Gastrocnemius medialis (tissue), 4 donors: ENCODE measurements at regions not wholly inside any gene's neighbourhood (a gene's known extent, or its start where the extent isn't known, plus 50 kb on each side); places are given as distances from the start of the nearest gene placed in this dataset.

Experiments used
- ATAC-seq, 2 donors: fragments of 150-250 bp; one replicate each; pipeline ENCODE4 v1.9.1; 2016
- DNase-seq, 2 donors: peaks; one replicate each; pipeline ENCODE4 v3.0.0-alpha.2; 2019
- H3K27ac ChIP-seq, 4 donors: fragments of 200-600 bp; sonication (generic); 1 replicate in 1 of 4; 2 replicates in 3 of 4; pipeline ENCODE4 v1.5.1; 2016 to 2018; ENCODE audit warnings: mild to moderate bottlenecking in 2 of 4, moderate library complexity in 1 of 4
- H3K27me3 ChIP-seq, 3 donors: fragments of 200-600 bp; sonication (generic) in 2 of 3; 1 replicate in 1 of 3; 2 replicates in 2 of 3; pipeline versions ENCODE4 v1.5.1 to v1.6.0; 2016 to 2019; ENCODE audit warnings: mild to moderate bottlenecking in 1 of 3, moderate library complexity in 1 of 3
- H3K36me3 ChIP-seq, 2 donors: fragments of 200-600 bp; sonication (generic) in 1 of 2; one replicate each; pipeline ENCODE4 v1.5.1; 2017 to 2018
- H3K4me1 ChIP-seq, 2 donors: fragments of 200-600 bp; sonication (generic) in 1 of 2; one replicate each; pipeline ENCODE4 v1.5.1; 2016 to 2017; ENCODE audit warnings: mild to moderate bottlenecking in 2 of 2
- H3K4me3 ChIP-seq, 4 donors: fragments of 200-600 bp; sonication (generic) in 3 of 4; 1 replicate in 1 of 4; 2 replicates in 3 of 4; pipeline ENCODE4 v1.5.1; 2016 to 2019; ENCODE audit warnings: mild to moderate bottlenecking in 2 of 4
- H3K9me3 ChIP-seq, 3 donors: fragments of 200-600 bp; sonication (generic) in 2 of 3; 1 replicate in 1 of 3; 2 replicates in 2 of 3; pipeline ENCODE4 v1.5.1; 2016 to 2019
- CTCF ChIP-seq, 5 experiments: fragments of 450-650 bp in 3 of 5; fragments of 200-600 bp in 2 of 5; sonication (generic) in 2 of 5; IDR thresholded peaks in 4 of 5; conservative IDR thresholded peaks in 1 of 5; 1 replicate in 4 of 5; 2 replicates in 1 of 5; pipeline ENCODE4 v1.5.1; 2016 to 2019; ENCODE audit warnings: antibody characterized with exemption in 5 of 5, mild to moderate bottlenecking in 3 of 5, moderate library complexity in 3 of 5
- POLR2A ChIP-seq, 2 donors: fragments of 450-650 bp; IDR thresholded peaks; one replicate each; pipeline ENCODE4 v1.6.1; 2017; ENCODE audit warnings: antibody characterized with exemption in 2 of 2, mild to moderate bottlenecking in 2 of 2, moderate library complexity in 2 of 2
- in situ Hi-C, 4 donors: fragments of 200-750 bp; cut with MboI; loops; one replicate each; pipeline versions ENCODE4 v1.15.0 to v1.8.0; 2017; ENCODE audit warnings: low sequenced_read_pairs in 4 of 4
- intact Hi-C: fragments of 100-400 bp; cut with DNase I; formaldehyde crosslinking; loops from one replicate; pipeline ENCODE4 v1.15.1; 2023; ENCODE audit warnings: low total_unique reads

- in situ Hi-C loops: no loop called here
- Histone ChIP-seq H3K9me3 (no peaks in the 10 kb centered on the region), H3K36me3 (no peaks in the 10 kb centered on the region), H3K27ac (no peak overlapping the region), H3K4me3 (no peak overlapping the region), H3K4me1 (no peaks in the 10 kb centered on the region), H3K27me3 (no peaks in the 10 kb centered on the region)
- intact Hi-C loops: no loop called here
- DNase-seq (no peak), ATAC-seq (no peak)
- no peak for TF ChIP-seq CTCF (IDR thresholded peaks at IDR 0.05 in 4 of 5, conservative IDR thresholded peaks at IDR 0.05 in 1 of 5)
Measured at GRCh38 chr3:162666835-162667234, 1170.2 kb downstream of the OTOL1 start.

GRCh38 chr3:162670181-162670580 lies 1173.6 kb downstream of the OTOL1 start:
- in situ Hi-C loops: no loop called here
- DNase-seq: no peak
- Histone ChIP-seq H3K9me3 (no peaks in the 10 kb centered on the region), H3K4me3 (no peak overlapping the region), H3K36me3 (no peaks in the 10 kb centered on the region), H3K4me1 (peaks cover 0 to 4% of the 10 kb centered on the region in 2 donors), H3K27ac (no peak overlapping the region), H3K27me3 (no peaks in the 10 kb centered on the region)
- no peak for ATAC-seq
- TF ChIP-seq POLR2A (IDR thresholded peaks at IDR 0.05): no peak
- no peak for TF ChIP-seq CTCF (IDR thresholded peaks at IDR 0.05 in 4 of 5, conservative IDR thresholded peaks at IDR 0.05 in 1 of 5)
- intact Hi-C loops: no loop called here

GRCh38 chr3:162677475-162677874 lies 1180.9 kb downstream of the OTOL1 start:
- in situ Hi-C loops: no loop called here
- no peak overlapping the region for H3K27ac ChIP-seq
- TF ChIP-seq POLR2A (IDR thresholded peaks at IDR 0.05): no peak
- TF ChIP-seq CTCF (IDR thresholded peaks at IDR 0.05 in 4 of 5, conservative IDR thresholded peaks at IDR 0.05 in 1 of 5): no peak
- H3K36me3 ChIP-seq: no peaks in the 10 kb centered on the region
- no peaks in the 10 kb centered on the region for H3K9me3 ChIP-seq
- H3K4me3 ChIP-seq: no peak overlapping the region
- intact Hi-C loops: no loop called here
- ATAC-seq: no peak
- no peak for DNase-seq
- H3K4me1 ChIP-seq: peaks cover 0 to 4% of the 10 kb centered on the region in 2 donors
- no peaks in the 10 kb centered on the region for H3K27me3 ChIP-seq

GRCh38 chr3:162678941-162679340 lies 1182.3 kb downstream of the OTOL1 start:
- no peaks in the 10 kb centered on the region for H3K36me3 ChIP-seq
- H3K4me1 ChIP-seq: peaks cover 0 to 4% of the 10 kb centered on the region in 2 donors
- in situ Hi-C loops (no loop called here), intact Hi-C loops (no loop called here)
- TF ChIP-seq CTCF (IDR thresholded peaks at IDR 0.05 in 4 of 5, conservative IDR thresholded peaks at IDR 0.05 in 1 of 5) (no peak), POLR2A (IDR thresholded peaks at IDR 0.05) (no peak)
- no peaks in the 10 kb centered on the region for H3K27me3 ChIP-seq
- ATAC-seq (no peak), DNase-seq (no peak)
- no peak overlapping the region for H3K4me3 ChIP-seq
- H3K9me3 ChIP-seq: no peaks in the 10 kb centered on the region
- H3K27ac ChIP-seq: no peak overlapping the region

GRCh38 chr3:162684260-162684659 lies 1187.7 kb downstream of the OTOL1 start:
- Histone ChIP-seq H3K4me1 (no peaks in the 10 kb centered on the region), H3K4me3 (no peak overlapping the region), H3K9me3 (no peaks in the 10 kb centered on the region), H3K36me3 (no peaks in the 10 kb centered on the region), H3K27me3 (no peaks in the 10 kb centered on the region), H3K27ac (no peak overlapping the region)
- ATAC-seq (no peak), DNase-seq (no peak)
- no peak for TF ChIP-seq POLR2A (IDR thresholded peaks at IDR 0.05)
- TF ChIP-seq CTCF (IDR thresholded peaks at IDR 0.05 in 4 of 5, conservative IDR thresholded peaks at IDR 0.05 in 1 of 5): no peak
- in situ Hi-C loops (no loop called here), intact Hi-C loops (no loop called here)
